Psoas muscle (tissue), 7 donors: ENCODE measurements at regions not wholly inside any gene's neighbourhood (a gene's known extent, or its start where the extent isn't known, plus 50 kb on each side); places are given as distances from the start of the nearest gene placed in this dataset.

Experiments used
- ATAC-seq, 4 donors: fragments of 200-7000 bp; cut with Tn5 transposase; one replicate each; pipeline ENCODE4 v1.9.1; 2020; ENCODE audit warnings: moderate library complexity in 3 of 4, mild to moderate bottlenecking in 2 of 4
- DNase-seq, 2 donors: peaks; one replicate each; pipeline ENCODE4 v3.0.0-alpha.2; 2020
- H3K27ac ChIP-seq: fragments of 200-600 bp; one replicate; pipeline ENCODE4 v1.8.0; 2022
- H3K27me3 ChIP-seq, 3 donors: fragments of 200-600 bp in 1 of 3; one replicate each; pipeline versions ENCODE4 v1.6.1 to v1.8.0; 2013 to 2022; ENCODE audit warnings: low read length in 2 of 3, mild to moderate bottlenecking in 2 of 3, moderate library complexity in 1 of 3; ENCODE audit not compliant: insufficient read depth in 3 of 3
- H3K36me3 ChIP-seq, 2 donors: fragments of 200-600 bp in 1 of 2; one replicate each; pipeline versions ENCODE4 v1.6.1 to v1.8.0; 2013 to 2022; ENCODE audit warnings: low read depth in 1 of 2, mild to moderate bottlenecking in 1 of 2, moderate library complexity in 1 of 2; ENCODE audit not compliant: insufficient read depth in 1 of 2
- H3K4me1 ChIP-seq: fragments of 200-600 bp; one replicate; pipeline ENCODE4 v1.8.0; 2022
- H3K4me3 ChIP-seq: fragments of 200-600 bp; one replicate; pipeline ENCODE4 v1.8.0; 2022; ENCODE audit warnings: mild to moderate bottlenecking
- H3K9me3 ChIP-seq: fragments of 200-600 bp; one replicate; pipeline ENCODE4 v1.8.0; 2022
- WGBS, 3 donors: extraction: QIAGEN DNeasy Blood & Tissue Kit; methylation state at CpG; one replicate each; pipeline versions ENCODE4 v1.1.6 to v1.1.7; 2013; 5-methylcytosine and 5-hydroxymethylcytosine counted together
- intact Hi-C, 2 donors: fragments of 100-400 bp; cut with DNase I; formaldehyde crosslinking; loops; one replicate each; pipeline versions ENCODE4 v1.11.0 to v1.14.2; 2022
- TF ChIP-seq, protein P1 (sequence below): fragments of 200-600 bp; IDR thresholded peaks from one replicate; pipeline ENCODE4 v1.8.0; 2022; ENCODE audit warnings: antibody characterized with exemption
- donor health status: healthy with polysubstance abuse.
- donor health status: DM: no; HTN: no; CAD: no; lungs with moderate emphysema.
- donor health status: Bipolar disorder and iron deficiency.
- donor health status: healthy.
- donor health status: DM: yes; HTN: yes; CAD: no.
- donor health status: DM: no; HTN: no; CAD: no.
- donor health status: DM: yes; HTN: yes; CAD: no.

DNA sequence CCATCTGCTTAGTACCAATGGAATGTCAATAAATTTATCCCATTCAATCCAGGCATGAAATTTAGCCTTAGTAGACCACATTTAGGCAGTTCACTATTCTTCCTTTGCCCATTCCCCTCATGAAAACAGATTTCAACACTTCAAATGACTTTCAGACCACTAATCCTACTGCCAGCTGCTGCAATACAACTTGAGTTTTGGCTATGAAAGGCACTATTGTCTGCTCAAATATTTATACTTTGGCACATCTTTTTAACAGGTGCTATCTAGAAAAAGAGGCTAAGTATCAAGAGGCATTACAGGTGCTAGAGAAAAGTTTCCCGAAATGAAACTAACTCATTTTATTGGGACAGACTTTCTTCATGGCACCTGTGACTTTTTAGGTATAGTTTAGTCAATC is 499.8 kb downstream of the C12orf50 start:
- H3K4me3 ChIP-seq, result no peak overlapping the region
- no peaks in the 10 kb centered on the region for H3K9me3 ChIP-seq
- no peak overlapping the region for H3K27ac ChIP-seq
- ATAC-seq, result no peak
- H3K4me1 ChIP-seq, result no peaks in the 10 kb centered on the region
- no peaks in the 10 kb centered on the region for H3K27me3 ChIP-seq
- no peak for DNase-seq
- TF ChIP-seq, protein P1, sequence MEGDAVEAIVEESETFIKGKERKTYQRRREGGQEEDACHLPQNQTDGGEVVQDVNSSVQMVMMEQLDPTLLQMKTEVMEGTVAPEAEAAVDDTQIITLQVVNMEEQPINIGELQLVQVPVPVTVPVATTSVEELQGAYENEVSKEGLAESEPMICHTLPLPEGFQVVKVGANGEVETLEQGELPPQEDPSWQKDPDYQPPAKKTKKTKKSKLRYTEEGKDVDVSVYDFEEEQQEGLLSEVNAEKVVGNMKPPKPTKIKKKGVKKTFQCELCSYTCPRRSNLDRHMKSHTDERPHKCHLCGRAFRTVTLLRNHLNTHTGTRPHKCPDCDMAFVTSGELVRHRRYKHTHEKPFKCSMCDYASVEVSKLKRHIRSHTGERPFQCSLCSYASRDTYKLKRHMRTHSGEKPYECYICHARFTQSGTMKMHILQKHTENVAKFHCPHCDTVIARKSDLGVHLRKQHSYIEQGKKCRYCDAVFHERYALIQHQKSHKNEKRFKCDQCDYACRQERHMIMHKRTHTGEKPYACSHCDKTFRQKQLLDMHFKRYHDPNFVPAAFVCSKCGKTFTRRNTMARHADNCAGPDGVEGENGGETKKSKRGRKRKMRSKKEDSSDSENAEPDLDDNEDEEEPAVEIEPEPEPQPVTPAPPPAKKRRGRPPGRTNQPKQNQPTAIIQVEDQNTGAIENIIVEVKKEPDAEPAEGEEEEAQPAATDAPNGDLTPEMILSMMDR, result no peak
- intact Hi-C loops, result no loop called here
- WGBS, 3 donors, result 22 to 38% (median 22%) methylated on average over 1 of the region's 1 CpG
- H3K36me3 ChIP-seq, result no peaks in the 10 kb centered on the region

DNA sequence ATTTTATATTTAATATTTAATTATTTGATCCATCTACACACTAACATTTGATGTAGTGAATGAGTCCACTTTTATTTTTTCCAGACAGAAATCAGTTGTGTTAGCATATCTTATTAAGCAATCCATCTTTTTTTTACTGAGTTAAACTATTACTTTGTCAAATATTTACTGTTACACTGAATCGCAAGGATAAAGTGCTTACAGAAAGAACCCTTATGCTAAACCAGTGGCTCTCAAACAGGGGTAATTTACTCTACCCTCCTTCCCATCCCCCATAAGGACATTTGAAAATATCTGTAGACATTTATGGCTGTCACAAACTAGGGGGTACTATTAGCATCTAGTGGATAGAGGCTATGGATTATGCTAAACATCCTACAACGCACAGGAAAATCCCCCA is 508.2 kb downstream of the C12orf50 start:
- 91 to 96% (median 94%) methylated on average over 2 of the region's 2 CpGs for WGBS, 3 donors
- Histone ChIP-seq H3K27me3 (no peaks in the 10 kb centered on the region), H3K9me3 (no peaks in the 10 kb centered on the region), H3K4me3 (no peak overlapping the region), H3K4me1 (no peaks in the 10 kb centered on the region), H3K27ac (no peak overlapping the region), H3K36me3 (no peaks in the 10 kb centered on the region)
- ATAC-seq (no peak), DNase-seq (no peak)
- intact Hi-C loops, result no loop called here
- TF ChIP-seq, protein P1, result no peak

DNA sequence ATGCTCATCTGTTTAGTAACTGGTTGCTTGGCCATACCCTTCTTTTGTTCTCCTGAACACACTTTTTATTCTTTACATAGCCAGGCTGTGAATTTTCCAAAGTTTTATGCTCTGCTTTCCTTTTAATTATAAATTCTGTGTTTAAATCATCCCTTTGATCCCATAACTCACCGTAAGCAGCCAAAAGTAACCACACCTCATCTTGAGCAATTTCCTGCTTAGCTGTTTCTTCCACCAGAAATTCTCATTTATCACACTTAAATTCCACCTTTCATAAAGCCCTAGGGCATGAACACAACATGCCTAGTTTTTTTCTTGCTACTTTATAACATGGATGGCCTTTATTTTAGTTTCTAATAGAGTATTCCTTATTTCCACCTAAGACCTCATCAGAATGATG is 510.7 kb downstream of the C12orf50 start:
- H3K27me3 ChIP-seq, result no peaks in the 10 kb centered on the region
- H3K4me1 ChIP-seq, result no peaks in the 10 kb centered on the region
- no peak overlapping the region for H3K27ac ChIP-seq
- DNase-seq (no peak), ATAC-seq (no peak)
- TF ChIP-seq, protein P1, result no peak
- intact Hi-C loops, result no loop called here
- H3K9me3 ChIP-seq, result no peaks in the 10 kb centered on the region
- H3K4me3 ChIP-seq, result no peak overlapping the region
- no peaks in the 10 kb centered on the region for H3K36me3 ChIP-seq
- 71 to 73% (median 72%) methylated on average over 1 of the region's 1 CpG for WGBS, 3 donors

DNA sequence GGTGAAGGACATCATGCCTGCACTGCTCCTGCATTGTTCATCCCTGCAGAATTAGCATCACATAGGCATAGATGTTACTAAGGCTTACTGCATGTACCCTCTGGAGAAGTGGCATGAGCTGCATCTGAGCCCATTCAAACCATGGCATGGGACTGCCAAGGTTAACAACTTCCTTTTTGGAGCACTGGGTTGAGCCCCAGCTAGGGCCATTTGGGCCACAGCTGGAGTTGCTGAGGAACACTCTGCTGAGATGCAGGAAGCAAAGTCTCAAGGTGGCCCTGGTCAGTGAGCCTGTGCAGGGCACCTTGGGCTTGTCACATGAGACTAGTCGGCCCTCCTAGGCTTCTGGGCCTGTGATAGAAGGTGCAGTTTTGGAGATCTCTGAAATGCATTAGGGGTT is 511.2 kb downstream of the C12orf50 start:
- H3K36me3 ChIP-seq, result no peaks in the 10 kb centered on the region
- H3K4me3 ChIP-seq, result no peak overlapping the region
- H3K27ac ChIP-seq, result no peak overlapping the region
- WGBS, 3 donors, result 85 to 100% (median 85%) methylated on average over 1 of the region's 1 CpG
- H3K9me3 ChIP-seq, result no peaks in the 10 kb centered on the region
- no peak for DNase-seq
- intact Hi-C loops, result no loop called here
- H3K27me3 ChIP-seq, result no peaks in the 10 kb centered on the region
- no peaks in the 10 kb centered on the region for H3K4me1 ChIP-seq
- no peak for ATAC-seq
- TF ChIP-seq, protein P1, result no peak

DNA sequence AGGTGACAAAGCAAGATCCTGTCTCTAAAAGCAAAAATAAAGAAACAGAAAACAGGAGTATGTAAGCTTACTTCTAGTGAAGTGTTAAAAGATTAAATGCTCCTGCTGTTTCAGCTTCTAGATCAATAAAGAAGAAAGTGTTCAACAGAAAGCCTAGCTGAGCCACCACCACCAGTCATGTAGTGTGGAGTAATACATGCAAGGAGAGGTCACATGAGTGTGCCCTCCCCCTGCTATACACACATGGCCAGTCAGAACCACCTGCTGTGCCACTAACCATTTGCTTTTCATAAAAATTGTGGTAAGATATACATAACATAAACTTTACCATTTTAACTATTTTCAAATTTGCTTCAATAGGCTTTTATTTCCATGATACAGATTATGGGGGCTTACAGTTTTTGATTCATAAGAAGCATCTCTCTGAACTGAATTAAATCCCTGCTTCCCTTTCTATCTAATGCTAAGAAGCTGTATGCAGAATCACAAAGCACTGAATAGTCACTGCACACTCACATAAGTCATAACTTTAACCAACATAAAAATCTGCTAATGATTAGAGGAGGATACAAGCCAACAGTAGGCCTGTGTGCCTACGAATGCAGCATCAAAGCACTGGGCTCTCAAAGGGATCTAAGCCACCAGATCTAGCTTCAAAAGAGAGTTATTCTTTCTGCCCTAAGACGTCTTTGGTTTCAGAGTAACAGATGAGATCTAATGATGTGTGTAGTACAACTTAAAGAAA is 515.5 kb downstream of the C12orf50 start:
- DNase-seq (no peak), ATAC-seq (no peak)
- H3K9me3 ChIP-seq, result no peaks in the 10 kb centered on the region
- no peaks in the 10 kb centered on the region for H3K27me3 ChIP-seq
- no peak overlapping the region for H3K27ac ChIP-seq
- TF ChIP-seq, protein P1, result no peak
- H3K36me3 ChIP-seq, result no peaks in the 10 kb centered on the region
- intact Hi-C loops, result no loop called here
- WGBS, 3 donors, result 64 to 68% (median 65%) methylated on average over 2 of the region's 2 CpGs
- no peaks in the 10 kb centered on the region for H3K4me1 ChIP-seq
- no peak overlapping the region for H3K4me3 ChIP-seq
